Cerebellar cortex (tissue), 1 donor: ENCODE measurements at regions not wholly inside any gene's neighbourhood (a gene's known extent, or its start where the extent isn't known, plus 50 kb on each side); places are given as distances from the start of the nearest gene placed in this dataset.

Experiments
- DNase-seq: peaks from one replicate; pipeline ENCODE4 v3.0.0-alpha.2; 2015; ENCODE audit warnings: low spot score

GRCh38 chr10:83663918-83664317, 475.4 kb upstream of the GHITM start:
- DNase-seq = no peak

- no peak for DNase-seq
Observed at GRCh38 chr10:83666762-83667161, 472.5 kb upstream of the GHITM start.

- DNase-seq = no peak
Observed at GRCh38 chr10:83667594-83667993, 471.7 kb upstream of the GHITM start.

GRCh38 chr10:83673316-83673715, 466.0 kb upstream of the GHITM start:
- no peak for DNase-seq

- no peak for DNase-seq
Observed at GRCh38 chr10:83677795-83678194, 461.5 kb upstream of the GHITM start.

- no peak for DNase-seq
Observed at GRCh38 chr10:83678850-83679249, 460.5 kb upstream of the GHITM start.

GRCh38 chr10:83680470-83680891, 458.8 kb upstream of the GHITM start:
- DNase-seq = no peak

GRCh38 chr10:83682414-83682813, 456.9 kb upstream of the GHITM start:
- no peak for DNase-seq

GRCh38 chr10:83685458-83685857, 453.9 kb upstream of the GHITM start:
- peak; percentile 11 for DNase-seq

- no peak for DNase-seq
Observed at GRCh38 chr10:83691791-83692596, 447.3 kb upstream of the GHITM start.

- DNase-seq = no peak
Observed at GRCh38 chr10:83698899-83699298, 440.4 kb upstream of the GHITM start.

GRCh38 chr10:83701799-83702198, 437.5 kb upstream of the GHITM start:
- DNase-seq = no peak

- DNase-seq = no peak
Observed at GRCh38 chr10:83702731-83703130, 436.6 kb upstream of the GHITM start.

- DNase-seq = no peak
Observed at GRCh38 chr10:83706120-83706519, 433.2 kb upstream of the GHITM start.

GRCh38 chr10:83706952-83707582, 432.2 kb upstream of the GHITM start:
- DNase-seq = no peak

GRCh38 chr10:83713423-83713822, 425.9 kb upstream of the GHITM start:
- DNase-seq = no peak

- peak; percentile 25 for DNase-seq
Observed at GRCh38 chr10:83723080-83723479, 416.2 kb upstream of the GHITM start.

GRCh38 chr10:83724471-83725241, 414.7 kb upstream of the GHITM start:
- DNase-seq = no peak

- DNase-seq = no peak
Observed at GRCh38 chr10:83725567-83725966, 413.7 kb upstream of the GHITM start.

GRCh38 chr10:83734278-83734677, 405.0 kb upstream of the GHITM start:
- DNase-seq = no peak

GRCh38 chr10:83736008-83736407, 403.3 kb upstream of the GHITM start:
- no peak for DNase-seq

- DNase-seq = no peak
Observed at GRCh38 chr10:83750604-83751003, 388.7 kb upstream of the GHITM start.

GRCh38 chr10:83753490-83753889, 385.8 kb upstream of the GHITM start:
- DNase-seq = no peak
